Left ventricle myocardium superior (tissue), 1 donor: ENCODE measurements at regions not wholly inside any gene's neighbourhood (a gene's known extent, or its start where the extent isn't known, plus 50 kb on each side); places are given as distances from the start of the nearest gene placed in this dataset.
"Not testable (repeated sequence)": the region's sequence is repeated elsewhere in the genome, so short reads cannot be mapped to it uniquely, and the experiment has no call there.

Source experiments
- ATAC-seq: fragments of 200-7000 bp; cut with Tn5 transposase; one replicate; pipeline ENCODE4 v1.9.1; 2020; ENCODE audit warnings: mild to moderate bottlenecking, moderate library complexity
- DNase-seq: peaks from one replicate; pipeline ENCODE4 v3.0.0-alpha.2; 2020
- intact Hi-C: fragments of 100-400 bp; cut with micrococcal nuclease; formaldehyde crosslinking; loops from one replicate; pipeline ENCODE4 v1.11.0; 2022
- donor health status: DM: no; HTN: yes; CAD: no; lungs with severe emphysema.

DNA sequence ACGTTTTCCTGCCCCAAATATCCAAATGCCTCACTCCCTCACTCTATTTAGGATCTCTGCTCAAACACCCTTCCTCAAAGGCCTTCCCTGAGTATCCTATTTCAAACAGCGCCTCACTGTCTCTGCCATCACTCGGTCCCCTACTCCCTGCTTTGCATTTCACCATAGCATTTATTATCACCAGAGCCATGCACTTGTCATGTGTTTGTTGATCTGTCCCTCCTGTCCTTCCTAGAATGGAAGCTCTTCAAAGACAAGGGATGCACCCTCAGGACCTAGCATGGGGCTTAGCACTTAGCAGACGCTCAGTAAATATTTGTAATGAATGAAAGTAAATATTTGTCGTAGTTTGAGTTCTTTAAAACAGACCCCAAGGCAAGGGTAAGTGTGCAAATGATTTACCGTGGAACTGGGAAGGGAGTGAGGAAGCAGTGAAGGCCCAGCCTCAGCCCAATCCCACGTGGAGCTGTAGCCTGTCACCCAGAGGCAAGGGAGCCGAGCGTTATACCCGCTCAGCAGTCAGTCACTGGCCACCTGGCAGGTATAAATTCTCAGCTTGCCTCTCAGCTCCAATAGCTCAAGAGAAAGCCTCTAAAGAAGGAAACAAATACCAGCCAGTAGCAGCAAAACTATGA is 97.7 kb upstream of the KIF2A start:
- intact Hi-C loops = no loop called here
- ATAC-seq = no peak

DNA sequence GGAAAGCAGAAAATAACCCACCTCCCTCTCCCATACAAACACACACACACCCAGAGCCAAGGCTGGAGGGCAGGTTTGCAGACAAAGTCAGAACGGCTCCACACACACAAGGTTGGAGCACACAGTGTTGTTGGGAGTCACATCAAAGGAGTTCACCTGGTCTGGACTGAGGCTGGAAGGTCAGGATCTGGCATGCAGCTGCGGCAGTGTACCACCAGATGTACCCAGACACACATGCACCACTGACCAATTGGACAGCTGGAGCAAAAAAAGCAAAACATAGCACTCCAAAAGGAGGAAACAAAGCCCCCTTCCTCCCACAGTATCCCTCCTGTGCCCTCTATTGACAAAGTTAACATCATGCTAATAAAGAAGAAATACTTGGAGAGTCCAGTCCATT is 94.6 kb upstream of the KIF2A start:
- ATAC-seq = no peak
- DNase-seq = no peak
- intact Hi-C loops = no loop called here

More for the DNA sequence above, 97.7 kb upstream of the KIF2A start:
- no peak for DNase-seq

DNA sequence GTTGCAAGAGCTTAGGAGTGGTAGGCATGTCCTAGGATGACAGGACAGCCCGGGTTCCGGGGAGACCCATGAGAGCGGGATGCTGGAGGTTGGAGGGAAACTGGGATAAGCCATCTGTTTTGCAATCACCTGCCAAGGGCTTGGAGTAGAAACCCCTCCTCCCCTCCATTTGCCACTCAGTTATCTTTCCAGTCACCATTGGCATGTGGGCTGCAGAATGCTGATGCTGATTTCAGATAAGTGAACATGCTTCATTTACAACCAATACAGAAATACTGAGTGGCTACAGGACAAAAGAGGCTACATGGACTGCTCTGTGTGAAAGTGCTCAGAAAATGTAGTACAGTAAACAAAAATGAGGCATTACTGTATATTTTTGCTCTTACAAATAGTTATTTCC is 93.4 kb upstream of the KIF2A start:
- intact Hi-C loops = no loop called here
- ATAC-seq (no peak), DNase-seq (no peak)

DNA sequence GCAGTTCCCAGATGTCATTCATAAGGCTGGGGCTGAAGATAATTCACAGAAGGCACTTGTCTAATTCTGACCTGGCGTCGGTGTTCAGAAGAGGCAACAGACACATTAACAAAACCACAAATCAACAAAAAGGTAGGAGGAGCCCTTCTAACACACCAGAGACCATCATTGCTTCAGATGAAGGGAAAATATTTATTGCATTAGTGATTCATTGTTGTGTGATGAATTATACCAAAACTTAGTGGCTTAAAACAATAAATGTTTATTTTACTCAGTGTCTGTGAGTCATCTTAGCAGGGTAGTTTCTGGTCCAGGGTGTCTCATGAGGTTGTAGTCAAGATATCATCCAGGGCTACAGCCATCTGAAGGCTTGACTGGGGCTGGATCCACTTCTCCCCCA is 91.3 kb upstream of the KIF2A start:
- intact Hi-C loops = no loop called here
- DNase-seq = no peak
- ATAC-seq = no peak

DNA sequence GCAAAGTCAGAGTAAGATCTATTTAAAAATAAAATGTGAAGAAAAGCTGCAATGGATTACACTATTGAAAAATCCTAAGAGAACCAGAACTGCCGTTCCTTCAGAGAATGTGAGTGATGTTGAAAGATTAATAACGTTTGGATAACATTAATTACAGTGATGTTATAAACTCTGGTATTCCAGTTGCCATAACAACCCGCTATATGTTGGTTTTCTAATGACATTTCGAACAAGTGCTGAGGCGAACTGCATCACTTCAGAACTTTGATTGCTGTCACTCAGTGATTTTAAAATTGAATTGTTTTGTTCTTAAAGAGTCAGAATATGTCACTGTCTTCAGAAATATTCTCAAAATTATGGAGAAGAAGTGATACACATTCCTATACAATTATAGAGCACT is 89.4 kb upstream of the KIF2A start:
- ATAC-seq, DNase-seq, intact Hi-C loops: not testable (repeated sequence)

DNA sequence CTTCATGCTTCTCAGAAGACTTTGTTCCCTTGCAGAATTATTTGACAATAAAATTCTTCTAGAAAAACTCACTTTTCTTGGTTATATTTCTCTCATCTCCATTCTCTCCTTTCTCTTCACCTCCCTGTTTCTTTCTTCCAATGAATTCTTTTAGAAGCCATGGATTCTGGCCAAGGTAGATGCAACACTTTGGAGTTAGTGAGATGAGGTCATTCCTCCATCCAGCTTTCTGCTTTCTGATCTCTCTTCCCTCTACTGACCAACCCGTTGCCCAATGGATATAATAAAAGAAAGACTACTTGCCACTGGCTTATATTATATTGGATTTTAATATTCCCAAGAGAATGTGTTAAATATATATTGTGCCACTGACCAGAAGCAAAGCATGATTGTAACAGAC is 88.9 kb upstream of the KIF2A start:
- intact Hi-C loops, ATAC-seq, DNase-seq: not testable (repeated sequence)

DNA sequence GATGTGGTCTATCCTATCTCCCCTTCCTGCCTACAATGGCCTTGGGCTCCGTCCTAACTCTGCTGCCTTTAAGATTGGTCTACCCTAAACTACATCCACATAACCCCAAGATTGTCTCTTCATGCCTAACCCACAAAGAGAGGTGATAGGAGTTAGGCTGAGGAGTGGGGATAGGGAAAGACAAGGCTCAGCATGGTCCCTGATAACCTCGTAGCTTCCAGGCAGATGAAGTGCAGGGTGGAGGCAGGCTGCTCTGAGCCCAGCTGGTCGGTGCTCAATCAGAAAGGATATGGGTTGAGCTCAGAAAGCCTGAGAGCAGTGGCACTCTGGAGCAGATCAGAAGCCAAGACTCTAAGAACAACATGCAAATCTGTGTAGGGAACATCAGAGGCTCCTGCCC is 87.1 kb upstream of the KIF2A start:
- ATAC-seq, DNase-seq, intact Hi-C loops: not testable (repeated sequence)

DNA sequence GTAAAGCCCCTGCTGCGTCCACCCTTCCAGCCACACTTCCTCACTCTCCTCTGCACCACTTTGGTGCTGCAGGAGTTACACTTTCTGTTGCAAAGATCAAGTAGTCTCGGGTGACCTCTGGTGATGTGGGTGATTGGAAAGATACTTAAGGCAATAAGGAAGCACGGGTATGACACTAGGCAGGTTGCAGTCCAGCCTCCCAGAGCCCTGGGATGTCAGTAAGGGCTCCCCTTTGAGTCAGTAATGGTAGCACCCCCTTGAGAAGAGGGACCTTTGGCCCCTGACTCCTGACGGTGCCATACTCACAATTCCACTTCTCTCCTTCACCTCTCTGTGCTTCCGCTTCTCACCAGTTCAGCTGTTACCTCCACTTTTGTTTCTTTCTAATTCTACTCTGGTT is 84.1 kb upstream of the KIF2A start:
- DNase-seq, ATAC-seq: not testable (repeated sequence)
- intact Hi-C loops = loop anchor here (10.0 kb wide), 1 partner anchor 133 kb away; no protein-coding TSS in a partner anchor

DNA sequence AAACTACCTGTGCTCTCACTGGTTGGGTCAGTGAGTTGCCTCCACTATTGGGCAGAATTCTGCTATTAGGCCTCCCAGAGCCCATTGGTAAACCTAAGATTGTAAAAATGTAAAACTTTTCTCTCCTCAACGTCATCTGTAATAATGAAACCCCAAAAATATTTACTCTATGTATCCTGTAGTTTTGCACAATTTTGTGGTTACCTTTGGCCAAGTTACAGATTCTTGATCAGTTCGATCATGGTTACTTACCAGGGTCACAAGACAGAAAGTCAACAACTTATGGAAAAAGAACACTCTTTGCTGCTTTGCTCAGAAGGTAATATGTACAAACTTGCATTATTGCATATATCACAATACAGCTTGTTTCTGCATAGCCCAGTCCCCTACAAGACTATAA is 83.7 kb upstream of the KIF2A start:
- intact Hi-C loops = loop anchor here (10.0 kb wide), 1 partner anchor 132 kb away; no protein-coding TSS in a partner anchor
- not testable (repeated sequence) for DNase-seq, ATAC-seq

DNA sequence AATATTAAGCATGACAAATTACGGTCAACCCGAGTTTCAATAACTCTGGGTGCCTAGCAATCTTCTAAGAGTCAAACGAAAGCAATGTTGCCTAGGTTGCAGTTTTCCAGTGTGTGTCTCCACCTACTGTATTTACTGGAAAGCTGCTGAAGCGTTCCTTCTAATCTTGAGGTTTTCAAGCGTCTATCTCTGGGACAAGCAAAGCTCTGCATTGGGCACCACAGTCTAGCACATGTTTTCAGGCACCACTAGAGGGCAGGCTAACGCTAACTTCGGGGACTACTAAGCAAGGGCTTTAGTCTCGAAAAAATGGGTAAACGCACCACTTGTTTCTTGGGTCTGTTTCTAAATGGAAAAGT is 82.7 kb upstream of the KIF2A start:
- intact Hi-C loops = loop anchor here (10.0 kb wide), 1 partner anchor 132 kb away; no protein-coding TSS in a partner anchor
- peak; percentile 98 for ATAC-seq

DNA sequence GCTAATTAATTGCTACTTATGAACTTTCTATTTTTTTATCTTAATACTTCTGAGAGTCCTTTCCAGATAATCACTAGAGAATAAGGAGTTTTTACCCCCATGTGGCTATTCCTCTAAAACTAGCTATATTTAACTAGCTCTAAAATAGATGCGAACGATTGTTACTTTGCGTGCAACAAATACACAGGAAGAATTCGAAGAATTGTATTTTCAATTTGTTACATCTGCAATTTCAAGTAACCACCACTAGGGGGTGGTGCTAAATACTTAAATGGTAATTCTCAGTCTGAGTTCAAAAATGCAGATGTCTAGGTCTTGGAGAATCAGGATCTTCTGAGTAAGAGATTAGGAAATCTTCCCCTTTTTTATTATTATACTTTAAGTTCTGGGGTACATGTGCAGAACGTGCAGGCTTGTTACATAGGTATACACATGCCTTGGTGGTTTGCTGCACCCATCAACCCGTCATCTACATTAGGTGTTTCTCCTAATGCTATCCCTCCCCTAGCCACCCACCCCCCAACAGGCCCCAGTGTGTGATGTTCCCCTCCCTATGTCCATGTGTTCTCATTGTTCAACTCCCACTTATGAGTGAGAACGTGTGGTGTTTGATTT is 80.9 kb upstream of the KIF2A start:
- intact Hi-C loops = loop anchor here (10.0 kb wide), 1 partner anchor 130 kb away; no protein-coding TSS in a partner anchor
- not testable (repeated sequence) for DNase-seq, ATAC-seq

More for the DNA sequence above, 82.7 kb upstream of the KIF2A start:
- peak; percentile 63 for DNase-seq

DNA sequence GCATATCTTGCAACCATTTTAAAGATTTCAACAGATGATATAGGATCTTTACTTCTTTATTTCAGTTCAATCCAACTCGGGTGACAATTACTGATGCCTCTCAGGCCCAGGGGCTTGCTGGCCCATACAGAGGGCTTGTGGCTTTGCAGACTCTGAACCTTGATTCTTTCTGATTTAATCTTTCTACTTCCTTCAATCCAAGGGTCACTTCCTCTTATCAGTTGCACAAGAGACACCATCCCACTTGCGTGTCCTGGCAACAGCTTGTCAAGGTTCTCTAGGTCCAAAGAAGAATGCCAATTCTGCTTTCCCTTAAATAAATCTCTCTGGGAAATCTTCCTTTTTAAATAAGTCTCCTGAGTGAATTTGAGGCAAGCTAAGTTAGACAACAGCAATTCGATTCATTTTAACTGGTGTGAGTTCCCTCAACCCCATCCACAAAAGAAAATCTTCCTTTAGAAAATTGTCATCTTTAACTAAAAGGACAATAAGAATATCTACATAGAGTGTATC is 75.1 kb upstream of the KIF2A start:
- DNase-seq, ATAC-seq, intact Hi-C loops: not testable (repeated sequence)

DNA sequence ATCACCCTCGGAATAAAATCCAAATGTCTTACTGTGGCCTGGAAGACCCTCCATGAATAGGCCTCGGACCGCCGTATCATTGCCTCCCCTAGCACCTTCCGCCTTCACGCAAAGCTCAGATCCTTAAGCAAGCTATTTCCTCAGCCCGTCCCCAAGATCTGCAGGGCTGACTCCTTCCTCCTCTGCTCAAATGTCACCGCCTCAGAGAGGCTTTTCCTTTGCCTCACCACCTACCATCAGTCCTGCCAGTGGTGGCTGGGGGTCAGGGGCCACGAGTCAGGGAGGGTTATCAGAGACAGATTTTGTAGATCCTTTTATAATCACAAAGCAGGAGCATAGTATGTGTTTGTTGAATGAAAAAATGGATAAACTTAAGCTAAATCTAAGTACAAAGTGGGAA is 74.4 kb upstream of the KIF2A start:
- ATAC-seq (no peak), DNase-seq (no peak)
- intact Hi-C loops = no loop called here

DNA sequence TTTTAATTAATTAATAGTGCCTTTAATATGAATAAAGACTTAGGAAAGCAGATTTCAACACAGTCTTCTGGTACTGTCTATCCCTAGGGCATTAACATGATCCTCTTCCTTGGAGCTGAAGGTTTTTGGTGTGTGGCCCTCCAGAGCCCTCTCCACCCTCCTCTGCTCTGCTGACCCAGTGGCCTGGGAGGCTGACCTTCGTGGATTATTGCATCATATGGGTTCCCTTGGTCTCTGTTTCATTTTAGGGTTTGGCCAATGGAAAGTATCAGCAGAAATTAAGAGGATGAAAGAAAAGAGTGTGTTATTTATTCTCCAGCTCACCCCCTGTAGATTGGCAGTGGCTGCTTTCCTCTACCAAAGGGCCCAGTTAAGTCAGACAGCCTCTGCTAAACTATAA is 73.8 kb upstream of the KIF2A start:
- DNase-seq, intact Hi-C loops, ATAC-seq: not testable (repeated sequence)

DNA sequence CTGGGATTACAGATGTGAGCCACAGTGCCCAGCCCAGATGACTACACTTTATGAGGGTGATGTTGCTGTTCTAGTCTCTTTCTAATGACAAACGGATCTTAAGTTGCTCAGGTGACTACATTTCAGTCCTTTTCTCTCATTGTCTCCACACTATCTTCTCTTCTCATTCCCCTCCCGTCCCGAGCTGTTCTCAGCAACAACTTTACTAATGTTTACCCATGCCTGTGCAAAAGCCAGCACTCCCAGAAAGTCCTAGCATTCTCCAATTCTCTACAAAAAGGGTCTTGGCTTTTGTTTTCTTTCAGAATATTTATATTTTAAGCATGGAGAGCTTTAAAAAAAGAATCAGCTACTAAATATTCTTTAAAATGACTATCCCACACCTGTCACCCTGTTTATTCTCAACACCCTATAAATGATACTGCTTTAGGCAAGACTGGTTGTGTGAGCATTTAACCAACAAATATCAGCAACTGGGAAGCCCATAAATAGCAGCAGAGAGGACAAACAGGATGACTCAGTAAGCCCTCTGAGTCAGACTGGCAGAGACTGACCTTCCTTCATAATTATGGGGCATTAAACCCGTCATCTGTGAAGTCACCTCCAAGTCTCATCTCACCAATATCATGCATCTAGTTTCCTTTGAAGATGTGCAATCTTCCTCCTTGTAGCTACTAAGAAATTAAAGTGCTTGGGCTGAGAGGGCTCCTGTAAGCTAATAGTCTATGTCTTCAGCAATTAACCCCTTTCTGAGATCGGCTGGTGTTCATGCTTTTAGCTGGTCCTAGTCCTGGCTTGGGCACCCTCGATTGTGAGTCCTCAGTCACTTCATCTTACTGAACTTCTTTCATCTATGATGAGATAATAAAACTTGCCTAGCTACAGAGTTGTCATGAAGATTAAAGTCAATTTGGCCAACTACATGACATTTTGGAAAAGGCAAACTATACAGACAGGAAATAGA is 72.6 kb upstream of the KIF2A start:
- DNase-seq, intact Hi-C loops: not testable (repeated sequence)
- ATAC-seq = peak; percentile 64

DNA sequence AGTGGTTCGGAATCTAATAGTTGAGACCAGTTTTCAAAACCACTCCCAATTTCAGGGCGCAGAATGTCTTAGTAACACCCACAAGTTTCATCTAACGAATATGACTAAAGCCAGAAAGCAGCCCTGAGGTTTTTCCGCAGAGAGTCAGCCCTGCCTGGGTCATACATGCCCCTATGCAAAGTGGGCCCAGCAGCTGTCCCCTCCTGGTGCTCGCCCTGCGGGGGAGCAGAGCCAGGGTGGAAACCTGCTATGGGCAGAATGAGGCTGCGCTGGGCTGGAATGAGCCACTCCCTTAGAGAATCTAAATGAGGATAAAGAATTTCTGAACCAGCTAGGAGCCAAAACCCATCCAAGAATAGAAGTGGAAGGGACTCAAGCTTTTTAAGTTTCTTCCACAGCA is 69.4 kb upstream of the KIF2A start:
- DNase-seq, ATAC-seq, intact Hi-C loops: not testable (repeated sequence)

DNA sequence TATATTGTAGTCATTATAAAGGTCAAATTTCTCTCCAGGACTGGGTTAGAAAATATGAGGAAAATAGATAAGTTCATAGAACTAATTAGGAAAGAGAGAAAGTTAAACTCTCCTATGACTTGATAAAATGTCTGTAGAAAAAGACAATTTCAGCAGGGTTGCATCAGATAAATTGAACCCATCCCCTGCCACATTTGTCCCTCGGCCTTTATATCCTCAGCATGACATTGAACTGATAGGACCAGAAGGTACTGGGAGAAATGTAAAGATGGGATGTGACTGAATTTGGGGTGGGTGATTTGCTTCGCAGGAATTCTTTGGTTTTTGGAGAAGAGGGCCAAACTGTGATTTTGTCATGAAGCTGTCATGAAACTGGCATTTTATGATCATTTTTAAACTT is 68.1 kb upstream of the KIF2A start:
- ATAC-seq, DNase-seq, intact Hi-C loops: not testable (repeated sequence)

DNA sequence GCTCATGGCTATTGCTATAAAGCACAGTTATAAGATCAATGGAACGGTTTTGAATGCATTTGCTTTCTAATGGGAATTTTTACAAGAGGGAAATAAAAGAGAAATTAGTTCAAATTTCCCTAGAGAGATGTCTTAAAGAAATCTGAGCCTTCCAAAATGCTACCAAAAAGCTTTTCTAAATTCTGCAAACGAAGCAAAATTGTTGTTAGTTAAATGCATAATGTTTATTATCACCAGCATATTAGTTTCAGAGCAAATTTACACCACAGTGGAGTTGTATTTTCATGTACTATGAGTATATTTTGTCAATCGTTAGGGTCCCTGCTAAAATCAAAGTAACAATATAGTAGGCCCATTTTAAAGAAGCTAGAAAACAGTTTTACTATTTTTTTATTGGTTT is 67.4 kb upstream of the KIF2A start:
- ATAC-seq, intact Hi-C loops, DNase-seq: not testable (repeated sequence)

DNA sequence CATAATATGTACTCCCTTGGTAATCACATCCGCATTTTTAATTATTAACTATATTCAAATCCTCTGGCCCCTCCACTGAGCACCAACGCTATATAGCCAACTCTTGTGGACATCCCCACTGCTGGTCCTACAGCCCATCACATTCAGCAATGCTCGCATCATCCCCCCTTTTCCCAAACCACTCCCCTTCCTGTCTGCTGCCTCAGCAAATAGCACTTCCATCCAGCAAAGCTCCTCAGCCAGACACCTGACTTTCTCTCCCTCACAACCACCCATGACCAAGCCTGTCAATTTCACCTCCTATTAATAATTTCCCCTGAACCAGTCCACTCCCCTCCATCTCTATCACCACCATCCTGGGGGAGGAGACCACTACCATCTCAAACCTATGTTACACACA is 65.5 kb upstream of the KIF2A start:
- ATAC-seq, intact Hi-C loops, DNase-seq: not testable (repeated sequence)
